ENCODE measurements at regions not wholly inside any gene's neighbourhood (a gene's known extent, or its start where the extent isn't known, plus 50 kb on each side); places are given as distances from the start of the nearest gene placed in this dataset.
"Not testable (repeated sequence)": the region's sequence is repeated elsewhere in the genome, so short reads cannot be mapped to it uniquely, and the experiment has no call there.

- H3K36me3 ChIP-seq, result no peaks in the 10 kb centered on the region
- peak overlapping the region; percentile 79 for H3K4me3 ChIP-seq (ENCODE audit: low read depth, low read length)
- H3K27me3 ChIP-seq, result no peaks in the 10 kb centered on the region
- TF ChIP-seq CTCF (IDR thresholded peaks at IDR 0.05; ENCODE audit: low read depth, low read length), result no peak
- H3K9me3 ChIP-seq, result no peaks in the 10 kb centered on the region
- no peaks in the 10 kb centered on the region for H3K4me1 ChIP-seq
- DNase-seq, result peak; percentile 83
Observed at GRCh38 chr1:148264374-148265276, 112.5 kb upstream of the NBPF11 start.

GRCh38 chr1:148263906-148264255 lies 111.8 kb upstream of the NBPF11 start:
- no peak for DNase-seq

GRCh38 chr1:148263128-148263905 lies 111.2 kb upstream of the NBPF11 start:
- peak; percentile 71 for DNase-seq
- no peak for TF ChIP-seq CTCF (IDR thresholded peaks at IDR 0.05; ENCODE audit: low read depth, low read length)

More at GRCh38 chr1:148263906-148264255, 111.8 kb upstream of the NBPF11 start:
- no peaks in the 10 kb centered on the region for H3K27me3 ChIP-seq
- TF ChIP-seq CTCF (IDR thresholded peaks at IDR 0.05; ENCODE audit: low read depth, low read length), result no peak
- no peaks in the 10 kb centered on the region for H3K9me3 ChIP-seq
- no peaks in the 10 kb centered on the region for H3K4me1 ChIP-seq
- no peaks in the 10 kb centered on the region for H3K36me3 ChIP-seq
- peak overlapping the region; percentile 79 for H3K4me3 ChIP-seq (ENCODE audit: low read depth, low read length)

GRCh38 chr1:148261684-148262083 lies 109.6 kb upstream of the NBPF11 start:
- not testable (repeated sequence) for H3K27me3 ChIP-seq, H3K4me1 ChIP-seq

More at GRCh38 chr1:148263128-148263905, 111.2 kb upstream of the NBPF11 start:
- peak overlapping the region; percentile 79 for H3K4me3 ChIP-seq (ENCODE audit: low read depth, low read length)
- H3K4me1 ChIP-seq, result no peaks in the 10 kb centered on the region
- no peaks in the 10 kb centered on the region for H3K9me3 ChIP-seq
- H3K36me3 ChIP-seq, result no peaks in the 10 kb centered on the region
- H3K27me3 ChIP-seq, result no peaks in the 10 kb centered on the region

GRCh38 chr1:148257886-148258285 lies 105.8 kb upstream of the NBPF11 start:
- H3K36me3 ChIP-seq; H3K4me1 ChIP-seq; H3K27me3 ChIP-seq; DNase-seq; H3K9me3 ChIP-seq; H3K4me3 ChIP-seq (ENCODE audit: low read depth, low read length): not testable (repeated sequence)

More at GRCh38 chr1:148261684-148262083, 109.6 kb upstream of the NBPF11 start:
- H3K36me3 ChIP-seq; H3K4me3 ChIP-seq (ENCODE audit: low read depth, low read length); H3K9me3 ChIP-seq; DNase-seq: not testable (repeated sequence)

GRCh38 chr1:148254611-148255429 lies 102.7 kb upstream of the NBPF11 start:
- H3K9me3 ChIP-seq; H3K27me3 ChIP-seq; H3K36me3 ChIP-seq; H3K4me1 ChIP-seq; H3K4me3 ChIP-seq (ENCODE audit: low read depth, low read length): not testable (repeated sequence)
- peak; percentile 36 for DNase-seq
- peak; percentile 71 for TF ChIP-seq CTCF (IDR thresholded peaks at IDR 0.05; ENCODE audit: low read depth, low read length)

GRCh38 chr1:148253808-148254207 lies 101.7 kb upstream of the NBPF11 start:
- H3K27me3 ChIP-seq; DNase-seq; H3K36me3 ChIP-seq; H3K4me1 ChIP-seq; H3K9me3 ChIP-seq; H3K4me3 ChIP-seq (ENCODE audit: low read depth, low read length): not testable (repeated sequence)

GRCh38 chr1:148248798-148249197 lies 96.7 kb upstream of the NBPF11 start:
- not testable (repeated sequence) for H3K4me3 ChIP-seq (ENCODE audit: low read depth, low read length); H3K36me3 ChIP-seq; DNase-seq; H3K27me3 ChIP-seq; H3K4me1 ChIP-seq; H3K9me3 ChIP-seq

GRCh38 chr1:148246258-148246861 lies 94.3 kb upstream of the NBPF11 start:
- not testable (repeated sequence) for H3K9me3 ChIP-seq; H3K36me3 ChIP-seq; DNase-seq; H3K4me3 ChIP-seq (ENCODE audit: low read depth, low read length); H3K27me3 ChIP-seq; H3K4me1 ChIP-seq

GRCh38 chr1:148245843-148246242 lies 93.8 kb upstream of the NBPF11 start:
- DNase-seq; H3K4me1 ChIP-seq; H3K36me3 ChIP-seq; H3K4me3 ChIP-seq (ENCODE audit: low read depth, low read length); H3K27me3 ChIP-seq; H3K9me3 ChIP-seq: not testable (repeated sequence)

All from BE2C (cell line).